HepG2 (cell line): ENCODE measurements at regions not wholly inside any gene's neighbourhood (a gene's known extent, or its start where the extent isn't known, plus 50 kb on each side); places are given as distances from the start of the nearest gene placed in this dataset.

Experiments
- ARID5B ChIP-seq: IDR thresholded peaks from 2 replicates; pipeline ENCODE4 v1.4.0; 2020; ENCODE audit warnings: mild to moderate bottlenecking, missing genetic modification reagents
- BCL6 ChIP-seq: IDR thresholded peaks from 2 replicates; pipeline ENCODE4 v1.6.1; 2016; ENCODE audit warnings: missing genetic modification reagents, missing compliant biosample characterization
- CEBPG ChIP-seq: IDR thresholded peaks from 2 replicates; pipeline ENCODE4 v1.6.1; 2016
- DZIP1 ChIP-seq: sonication (generic); formaldehyde crosslinking; IDR thresholded peaks from 2 replicates; pipeline ENCODE4 v1.5.0; 2020; ENCODE audit warnings: mild to moderate bottlenecking, missing genetic modification reagents
- FOXA1 ChIP-seq, 2 experiments: fragments of 450-650 bp in 1 of 2; sonication (generic) in 1 of 2; formaldehyde crosslinking in 1 of 2; IDR thresholded peaks; 2 replicates each; pipeline versions ENCODE4 v1.4.0 to v1.6.1; 2016 to 2020; ENCODE audit warnings: missing genetic modification reagents in 1 of 2
- FOXO1 ChIP-seq: sonication (generic); formaldehyde crosslinking; IDR thresholded peaks from 2 replicates; pipeline ENCODE4 v1.4.0; 2020; ENCODE audit warnings: missing genetic modification reagents
- FOXP1 ChIP-seq, 2 experiments: fragments of 450-650 bp in 1 of 2; IDR thresholded peaks; 2 replicates each; pipeline ENCODE4 v1.6.1; 2017 to 2018; ENCODE audit warnings: antibody characterized with exemption in 1 of 2
- FOXP4 ChIP-seq: sonication (generic); formaldehyde crosslinking; IDR thresholded peaks from 2 replicates; pipeline ENCODE4 v1.4.0; 2020; ENCODE audit warnings: missing genetic modification reagents
- GATAD2A ChIP-seq: IDR thresholded peaks from 2 replicates; pipeline ENCODE4 v1.6.1; 2016
- HMG20A ChIP-seq: IDR thresholded peaks from 2 replicates; pipeline ENCODE4 v1.6.1; 2016; ENCODE audit warnings: borderline replicate concordance
- IKZF1 ChIP-seq: fragments of 450-650 bp; IDR thresholded peaks from 2 replicates; pipeline ENCODE4 v1.7.1; 2016
- ISL2 ChIP-seq: sonication (generic); formaldehyde crosslinking; IDR thresholded peaks from 2 replicates; pipeline ENCODE4 v1.5.0; 2020; ENCODE audit warnings: missing genetic modification reagents
- KLF6 ChIP-seq: IDR thresholded peaks from 2 replicates; pipeline ENCODE4 v1.8.0; 2016; ENCODE audit warnings: missing biosample characterization, missing genetic modification reagents
- MED13 ChIP-seq: sonication (generic); formaldehyde crosslinking; IDR thresholded peaks from 2 replicates; pipeline ENCODE4 v1.5.0; 2020; ENCODE audit warnings: missing genetic modification reagents
- NR2F2 ChIP-seq: IDR thresholded peaks from 2 replicates; pipeline ENCODE4 v1.6.1; 2012; ENCODE audit warnings: low read depth, inconsistent platforms, borderline replicate concordance
- NR2F6 ChIP-seq, 2 experiments: IDR thresholded peaks; 2 replicates each; pipeline ENCODE4 v1.6.1; 2016; ENCODE audit warnings: antibody characterized with exemption in 1 of 2, mild to moderate bottlenecking in 1 of 2
- PHF20 ChIP-seq: sonication (generic); formaldehyde crosslinking; IDR thresholded peaks from 2 replicates; pipeline ENCODE4 v1.5.0; 2020; ENCODE audit warnings: mild to moderate bottlenecking, missing genetic modification reagents
- PHF21A ChIP-seq: sonication (generic); formaldehyde crosslinking; IDR thresholded peaks from 2 replicates; pipeline ENCODE4 v1.5.0; 2020; ENCODE audit warnings: mild to moderate bottlenecking, missing genetic modification reagents
- SAP130 ChIP-seq: IDR thresholded peaks from 2 replicates; pipeline ENCODE4 v1.6.1; 2016; ENCODE audit warnings: low read depth
- ZBTB7B ChIP-seq: sonication (generic); formaldehyde crosslinking; IDR thresholded peaks from 2 replicates; pipeline ENCODE4 v1.4.0; 2020; ENCODE audit warnings: missing genetic modification reagents
- ZGPAT ChIP-seq: IDR thresholded peaks from 2 replicates; pipeline ENCODE4 v1.6.1; 2016; ENCODE audit warnings: mild to moderate bottlenecking
- ZIK1 ChIP-seq: sonication (generic); formaldehyde crosslinking; IDR thresholded peaks from 2 replicates; pipeline ENCODE4 v1.5.0; 2020; ENCODE audit warnings: mild to moderate bottlenecking, low read depth, missing genetic modification reagents, borderline replicate concordance
- ZNF234 ChIP-seq: sonication (generic); formaldehyde crosslinking; conservative IDR thresholded peaks from 2 replicates; pipeline ENCODE4 v1.5.1; 2020; ENCODE audit warnings: mild to moderate bottlenecking, missing genetic modification reagents
- ZNF496 ChIP-seq: sonication (generic); formaldehyde crosslinking; IDR thresholded peaks from 2 replicates; pipeline ENCODE4 v1.8.1; 2023; ENCODE audit warnings: mild to moderate bottlenecking, moderate library complexity, missing genetic modification reagents; ENCODE audit not compliant: insufficient replicate concordance

GRCh38 chr7:25832456-25832855 is 319.5 kb upstream of the NFE2L3 start (continued):
- TF ChIP-seq ARID5B (CRISPR knock-in tag) (peak; percentile 79), PHF20 (no peak), ZNF496 (CRISPR knock-in tag) (no peak), PHF21A (CRISPR knock-in tag) (no peak), NR2F2 (peak; percentile 93), DZIP1 (CRISPR knock-in tag) (no peak), MED13 (CRISPR knock-in tag) (no peak), ZBTB7B (CRISPR knock-in tag) (0 out of 2 replicates have a peak, but pooled peaks have one; percentile 55), ISL2 (CRISPR knock-in tag) (peak; percentile 62; the same call in 1 of the 2 replicates), FOXA1 (IDR thresholded peaks at IDR 0.05) (no peak), FOXA1 (CRISPR knock-in tag; IDR thresholded peaks at IDR 0.05) (peak; percentile 71), GATAD2A (CRISPR knock-in tag) (peak; percentile 55), BCL6 (CRISPR knock-in tag) (peak; percentile 77), KLF6 (CRISPR knock-in tag) (0 out of 2 replicates have a peak, but pooled peaks have one; percentile 20), ZGPAT (CRISPR knock-in tag) (peak; percentile 64), CEBPG (CRISPR knock-in tag) (peak; percentile 56), SAP130 (peak; percentile 37; the same call in 1 of the 2 replicates), NR2F6 (IDR thresholded peaks at IDR 0.05) (peak; percentile 94), NR2F6 (CRISPR knock-in tag; IDR thresholded peaks at IDR 0.05) (peak; percentile 83), IKZF1 (no peak), ZIK1 (CRISPR knock-in tag) (no peak), FOXP1 (IDR thresholded peaks at IDR 0.05) (no peak), FOXP1 (CRISPR knock-in tag; IDR thresholded peaks at IDR 0.05) (peak; percentile 82; the same call in 1 of the 2 replicates), FOXO1 (CRISPR knock-in tag) (peak; percentile 59; the same call in 1 of the 2 replicates), FOXP4 (CRISPR knock-in tag) (peak; percentile 81), HMG20A (CRISPR knock-in tag) (peak; percentile 61; the same call in 1 of the 2 replicates), ZNF234 (CRISPR knock-in tag) (no peak)
